ENCODE measurements at regions not wholly inside any gene's neighbourhood (a gene's known extent, or its start where the extent isn't known, plus 50 kb on each side); places are given as distances from the start of the nearest gene placed in this dataset.

- Histone ChIP-seq H3K36me3 (ENCODE audit: control insufficient read depth, insufficient read depth, low read length) (no peaks in the 10 kb centered on the region), H3K27me3 (ENCODE audit: control insufficient read depth in 2 of 2, insufficient read depth in 2 of 2, low read length in 2 of 2) (no peaks in the 10 kb centered on the region), H3K4me2 (ENCODE audit: insufficient read depth, low read length) (no peak overlapping the region), H3K27ac (ENCODE audit: extremely low read depth, low read depth, low read length) (no peak overlapping the region), H2AFZ (ENCODE audit: low read depth, low read length) (peak overlapping the region; percentile 49), H3K9me1 (ENCODE audit: control insufficient read depth, insufficient read depth, low read length) (no peaks in the 10 kb centered on the region), H3K9me3 (replicated peaks; ENCODE audit: control insufficient read depth, insufficient read depth, low read depth, low read length) (no peaks in the 10 kb centered on the region), H3K4me1 (replicated peaks in 1 of 2; ENCODE audit: control insufficient read depth in 2 of 2, insufficient read depth in 2 of 2, low read length in 2 of 2) (peaks cover 0 to 3% of the 10 kb centered on the region in 2 experiments; a peak in 1 of 5 replicates), H4K20me1 (replicated peaks; ENCODE audit: control insufficient read depth, insufficient read depth, low read length) (no peaks in the 10 kb centered on the region), H3K9ac (ENCODE audit: insufficient read depth in 1 of 2, low read depth in 2 of 2, low read length in 2 of 2) (peak overlapping the region in 1 of 2 experiments; percentile 79; a peak in 1 of 4 replicates), H3K4me3 (no peak overlapping the region), H3K79me2 (ENCODE audit: control insufficient read depth, insufficient read depth, low read length) (no peaks in the 10 kb centered on the region)
- DNase-seq (ENCODE audit: extremely low read depth in 1 of 4, low spot score in 3 of 4), result no peak
- in situ Hi-C loops (cut with MboI), result no loop called here
- peak; percentile 56; the same call in 2 of the 3 replicates for ATAC-seq
- no peak for TF ChIP-seq BCOR (IDR thresholded peaks at IDR 0.05)
- no peak for TF ChIP-seq KAT8 (IDR thresholded peaks at IDR 0.05; ENCODE audit: low read depth)
- TF ChIP-seq SIN3A (IDR thresholded peaks at IDR 0.05; ENCODE audit: borderline replicate concordance in 2 of 2, control insufficient read depth in 1 of 2, low read depth in 2 of 2, low read length in 2 of 2), result no peak
- TF ChIP-seq RBM17 (IDR thresholded peaks at IDR 0.05; ENCODE audit: borderline replicate concordance, low read depth, low read length), result no peak
- no peak for TF ChIP-seq MEIS2 (IDR thresholded peaks at IDR 0.05; ENCODE audit: partially characterized antibody)
- no peak for TF ChIP-seq TAF1 (IDR thresholded peaks at IDR 0.05; ENCODE audit: control insufficient read depth, extremely low read depth, insufficient read depth, low read length, severe bottlenecking)
- TF ChIP-seq THRB (CRISPR knock-in tag; conservative IDR thresholded peaks at IDR 0.05), result no peak
- no peak for TF ChIP-seq BRCA1 (IDR thresholded peaks at IDR 0.05)
- no peak for TF ChIP-seq BRCA1 (CRISPR knock-in tag; IDR thresholded peaks at IDR 0.05)
- TF ChIP-seq, protein P1, sequence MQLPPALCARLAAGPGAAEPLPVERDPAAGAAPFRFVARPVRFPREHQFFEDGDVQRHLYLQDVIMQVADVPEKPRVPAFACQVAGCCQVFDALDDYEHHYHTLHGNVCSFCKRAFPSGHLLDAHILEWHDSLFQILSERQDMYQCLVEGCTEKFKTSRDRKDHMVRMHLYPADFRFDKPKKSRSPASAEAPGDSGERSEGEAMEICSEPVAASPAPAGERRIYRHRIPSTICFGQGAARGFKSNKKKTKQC (CRISPR knock-in tag; IDR thresholded peaks at IDR 0.05), result no peak
- TF ChIP-seq STAT5A (IDR thresholded peaks at IDR 0.05; ENCODE audit: borderline replicate concordance, low read length), result no peak
- no peak for TF ChIP-seq HMGXB4 (CRISPR knock-in tag; IDR thresholded peaks at IDR 0.05)
- no peak for TF ChIP-seq ZKSCAN3 (CRISPR knock-in tag; IDR thresholded peaks at IDR 0.05)
- no peak for TF ChIP-seq ZNF212 (CRISPR knock-in tag; IDR thresholded peaks at IDR 0.05)
- TF ChIP-seq ZNF146 (CRISPR knock-in tag; IDR thresholded peaks at IDR 0.05; ENCODE audit: unreplicated experiment), result no peak
- TF ChIP-seq, protein P2, sequence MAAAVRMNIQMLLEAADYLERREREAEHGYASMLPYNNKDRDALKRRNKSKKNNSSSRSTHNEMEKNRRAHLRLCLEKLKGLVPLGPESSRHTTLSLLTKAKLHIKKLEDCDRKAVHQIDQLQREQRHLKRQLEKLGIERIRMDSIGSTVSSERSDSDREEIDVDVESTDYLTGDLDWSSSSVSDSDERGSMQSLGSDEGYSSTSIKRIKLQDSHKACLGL (CRISPR knock-in tag; IDR thresholded peaks at IDR 0.05; ENCODE audit: borderline replicate concordance, poor library complexity, severe bottlenecking), result no peak
- TF ChIP-seq SIN3B (IDR thresholded peaks at IDR 0.05; ENCODE audit: low read depth), result no peak
- BruUV-seq (replicated peaks), result no TSS peak
- ChIA-PET CTCF (ENCODE audit: low intra/inter-chr PET ratio) (no interaction called here), POLR2A (interaction anchor here (0.6 kb wide), 2 partner anchors 18 to 387 kb away, joined by 3 read pairs; no protein-coding TSS in a partner anchor)
- peak; percentile 64 for FAIRE-seq
- intact Hi-C loops (cut with micrococcal nuclease), result no loop called here
- WGBS (ENCODE audit: insufficient coverage, low coverage, missing lambda C conversion rate), result 55% methylated on average over 13 of the region's 13 CpGs
These were observed 164.9 kb upstream of the RREB1 start for GRCh38 chr6:6942831-6943230.

All from K562 (cell line).